GM21423 (cell line): ENCODE measurements at regions not wholly inside any gene's neighbourhood (a gene's known extent, or its start where the extent isn't known, plus 50 kb on each side); places are given as distances from the start of the nearest gene placed in this dataset.

Experiments used
- ATAC-seq: cut with Tn5 transposase; IDR thresholded peaks from one replicate; pipeline ENCODE4 v1.9.1; 2021; ENCODE audit warnings: mild to moderate bottlenecking, moderate library complexity; ENCODE audit not compliant: unreplicated experiment

- no peak for ATAC-seq
These were observed 510.0 kb downstream of the GBA3 start for GRCh38 chr4:23202712-23203247.

GRCh38 chr4:23194751-23195150 is 502.0 kb downstream of the GBA3 start:
- no peak for ATAC-seq

- no peak for ATAC-seq
These were observed 481.4 kb downstream of the GBA3 start for GRCh38 chr4:23174179-23174578.

GRCh38 chr4:23171976-23172375 is 479.2 kb downstream of the GBA3 start:
- ATAC-seq, result no peak

- ATAC-seq, result no peak
These were observed 477.0 kb downstream of the GBA3 start for GRCh38 chr4:23169608-23170311.

- ATAC-seq, result no peak
These were observed 474.2 kb downstream of the GBA3 start for GRCh38 chr4:23166919-23167318.

- no peak for ATAC-seq
These were observed 473.7 kb downstream of the GBA3 start for GRCh38 chr4:23166407-23166806.

- ATAC-seq, result no peak
These were observed 472.9 kb downstream of the GBA3 start for GRCh38 chr4:23165669-23166068.

GRCh38 chr4:23163647-23164436 is 471.1 kb downstream of the GBA3 start:
- no peak for ATAC-seq

GRCh38 chr4:23162275-23162674 is 469.5 kb downstream of the GBA3 start:
- no peak for ATAC-seq

- ATAC-seq, result no peak
These were observed 469.1 kb downstream of the GBA3 start for GRCh38 chr4:23161787-23162186.

- ATAC-seq, result no peak
These were observed 460.3 kb downstream of the GBA3 start for GRCh38 chr4:23153076-23153475.

GRCh38 chr4:23149815-23150214 is 457.1 kb downstream of the GBA3 start:
- no peak for ATAC-seq

- ATAC-seq, result no peak
These were observed 452.0 kb downstream of the GBA3 start for GRCh38 chr4:23144707-23145106.

- ATAC-seq, result no peak
These were observed 443.3 kb downstream of the GBA3 start for GRCh38 chr4:23135792-23136645.

- no peak for ATAC-seq
These were observed 441.6 kb downstream of the GBA3 start for GRCh38 chr4:23134331-23134730.

GRCh38 chr4:23130845-23131244 is 438.1 kb downstream of the GBA3 start:
- no peak for ATAC-seq

GRCh38 chr4:23125118-23125517 is 432.4 kb downstream of the GBA3 start:
- no peak for ATAC-seq

GRCh38 chr4:23122666-23123400 is 430.1 kb downstream of the GBA3 start:
- ATAC-seq, result no peak

- ATAC-seq, result no peak
These were observed 427.6 kb downstream of the GBA3 start for GRCh38 chr4:23120374-23120773.

GRCh38 chr4:23117826-23118225 is 425.1 kb downstream of the GBA3 start:
- no peak for ATAC-seq
